ENCODE measurements at regions not wholly inside any gene's neighbourhood (a gene's known extent, or its start where the extent isn't known, plus 50 kb on each side); places are given as distances from the start of the nearest gene placed in this dataset.
"Not testable (repeated sequence)": the region's sequence is repeated elsewhere in the genome, so short reads cannot be mapped to it uniquely, and the experiment has no call there.

GRCh38 chr5:161036296-161036695 lies 184.3 kb upstream of the ATP10B start:
- no peak for DNase-seq (ENCODE audit: low read depth, low spot score)

GRCh38 chr5:161034451-161034850 lies 182.4 kb upstream of the ATP10B start:
- no peak for DNase-seq (ENCODE audit: low read depth, low spot score)

- DNase-seq (ENCODE audit: low read depth, low spot score): no peak
These were observed 178.2 kb upstream of the ATP10B start for GRCh38 chr5:161030229-161030628.

GRCh38 chr5:161027763-161028162 lies 175.8 kb upstream of the ATP10B start:
- no peak for DNase-seq (ENCODE audit: low read depth, low spot score)

GRCh38 chr5:161023551-161023950 lies 171.5 kb upstream of the ATP10B start:
- DNase-seq (ENCODE audit: low read depth, low spot score): no peak

- no peak for DNase-seq (ENCODE audit: low read depth, low spot score)
These were observed 170.1 kb upstream of the ATP10B start for GRCh38 chr5:161022151-161022550.

- DNase-seq (ENCODE audit: low read depth, low spot score): no peak
These were observed 157.8 kb upstream of the ATP10B start for GRCh38 chr5:161009817-161010216.

- DNase-seq (ENCODE audit: low read depth, low spot score): no peak
These were observed 157.2 kb upstream of the ATP10B start for GRCh38 chr5:161009194-161009593.

- DNase-seq (ENCODE audit: low read depth, low spot score): no peak
These were observed 155.9 kb upstream of the ATP10B start for GRCh38 chr5:161007879-161008278.

GRCh38 chr5:161002571-161003074 lies 150.6 kb upstream of the ATP10B start:
- no peak for DNase-seq (ENCODE audit: low read depth, low spot score)

- no peak for DNase-seq (ENCODE audit: low read depth, low spot score)
These were observed 149.6 kb upstream of the ATP10B start for GRCh38 chr5:161001604-161002003.

- DNase-seq (ENCODE audit: low read depth, low spot score): not testable (repeated sequence)
These were observed 149.1 kb upstream of the ATP10B start for GRCh38 chr5:161001142-161001541.

GRCh38 chr5:160991205-160991604 lies 139.2 kb upstream of the ATP10B start:
- DNase-seq (ENCODE audit: low read depth, low spot score): no peak

- DNase-seq (ENCODE audit: low read depth, low spot score): no peak
These were observed 127.4 kb upstream of the ATP10B start for GRCh38 chr5:160979385-160979784.

GRCh38 chr5:160978944-160979343 lies 126.9 kb upstream of the ATP10B start:
- DNase-seq (ENCODE audit: low read depth, low spot score): no peak

- no peak for DNase-seq (ENCODE audit: low read depth, low spot score)
These were observed 124.2 kb upstream of the ATP10B start for GRCh38 chr5:160976181-160976580.

GRCh38 chr5:160970605-160971191 lies 118.7 kb upstream of the ATP10B start:
- DNase-seq (ENCODE audit: low read depth, low spot score): no peak

- DNase-seq (ENCODE audit: low read depth, low spot score): no peak
These were observed 117.6 kb upstream of the ATP10B start for GRCh38 chr5:160969645-160970044.

GRCh38 chr5:160968480-160968879 lies 116.5 kb upstream of the ATP10B start:
- no peak for DNase-seq (ENCODE audit: low read depth, low spot score)

- no peak for DNase-seq (ENCODE audit: low read depth, low spot score)
These were observed 114.9 kb upstream of the ATP10B start for GRCh38 chr5:160966921-160967320.

- DNase-seq (ENCODE audit: low read depth, low spot score): no peak
These were observed 109.8 kb upstream of the ATP10B start for GRCh38 chr5:160961761-160962160.

GRCh38 chr5:160961038-160961437 lies 109.0 kb upstream of the ATP10B start:
- no peak for DNase-seq (ENCODE audit: low read depth, low spot score)

- no peak for DNase-seq (ENCODE audit: low read depth, low spot score)
These were observed 108.6 kb upstream of the ATP10B start for GRCh38 chr5:160960592-160960991.

GRCh38 chr5:160959804-160960203 lies 107.8 kb upstream of the ATP10B start:
- no peak for DNase-seq (ENCODE audit: low read depth, low spot score)
